ENCODE measurements at regions not wholly inside any gene's neighbourhood (a gene's known extent, or its start where the extent isn't known, plus 50 kb on each side); places are given as distances from the start of the nearest gene placed in this dataset.

DNA sequence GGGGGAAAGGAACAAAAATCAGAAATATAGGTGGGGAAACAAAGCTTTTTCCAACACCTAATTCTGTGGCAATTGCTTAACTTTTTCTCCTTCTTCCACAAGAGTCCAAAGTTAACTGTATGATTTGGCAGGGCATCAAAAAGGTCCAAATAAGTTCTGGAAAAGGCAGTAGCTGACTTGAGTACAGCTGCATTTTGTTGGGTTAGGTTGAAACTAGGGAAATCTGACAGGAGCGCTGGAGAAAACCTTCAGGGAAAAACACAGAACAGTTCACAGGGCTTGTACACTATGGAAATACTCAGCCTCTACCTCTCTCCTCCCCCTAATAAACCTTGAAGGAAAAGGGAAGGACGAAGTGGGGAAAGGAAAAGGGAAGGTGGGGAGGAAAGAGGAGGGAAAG is 438.6 kb downstream of the ZEB2 start:
- no peak overlapping the region for H2AFZ ChIP-seq (ENCODE audit: low read length)
- no peak overlapping the region for H3K4me3 ChIP-seq (ENCODE audit: low read length)

DNA sequence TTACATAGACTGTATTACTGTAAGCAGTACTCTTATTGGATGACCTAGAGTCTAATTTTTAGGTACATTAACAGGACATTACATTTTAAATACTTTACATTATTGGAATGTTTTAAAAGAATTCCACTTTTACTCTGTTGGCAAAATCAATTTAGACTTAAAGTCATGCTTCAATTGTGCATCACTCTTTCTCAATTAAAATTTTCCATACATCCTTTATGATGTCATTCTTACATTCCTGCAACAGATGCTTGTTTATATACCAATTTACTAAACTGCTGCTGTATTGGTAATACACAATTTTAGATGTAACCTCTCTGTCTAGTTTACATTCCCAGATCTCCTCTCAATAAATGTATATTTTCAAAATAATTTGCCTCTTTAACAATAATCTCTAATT is 440.1 kb downstream of the ZEB2 start:
- H3K36me3 ChIP-seq (ENCODE audit: insufficient read depth, low read length) = no peaks in the 10 kb centered on the region
- no peaks in the 10 kb centered on the region for H3K9me3 ChIP-seq (ENCODE audit: low read length)
- H4K20me1 ChIP-seq (ENCODE audit: insufficient read depth, low read depth, low read length) = no peaks in the 10 kb centered on the region
- H2AFZ ChIP-seq (ENCODE audit: low read length) = no peak overlapping the region
- H3K4me1 ChIP-seq (ENCODE audit: low read length) = peaks cover 7% of the 10 kb centered on the region
- H3K4me2 ChIP-seq (ENCODE audit: low read depth, low read length, poor library complexity, severe bottlenecking) = no peak overlapping the region
- no peak overlapping the region for H3K4me3 ChIP-seq (ENCODE audit: low read length)
- no peak for DNase-seq
- no peak overlapping the region for H3K9ac ChIP-seq (ENCODE audit: low read length)
- H3K27ac ChIP-seq (ENCODE audit: low read length) = no peak overlapping the region
- no peaks in the 10 kb centered on the region for H3K27me3 ChIP-seq (ENCODE audit: low read length)
- peaks cover 6% of the 10 kb centered on the region; the same call in 1 of the 2 replicates for H3K79me2 ChIP-seq (ENCODE audit: low read length)
- no peaks in the 10 kb centered on the region for H3K9me2 ChIP-seq (replicated peaks; ENCODE audit: insufficient read depth, low read length)

More for the DNA sequence above, 438.6 kb downstream of the ZEB2 start:
- Histone ChIP-seq H3K36me3 (ENCODE audit: insufficient read depth, low read length) (no peaks in the 10 kb centered on the region), H4K20me1 (ENCODE audit: insufficient read depth, low read depth, low read length) (no peaks in the 10 kb centered on the region), H3K4me2 (ENCODE audit: low read depth, low read length, poor library complexity, severe bottlenecking) (no peak overlapping the region), H3K9me3 (ENCODE audit: low read length) (no peaks in the 10 kb centered on the region), H3K27me3 (ENCODE audit: low read length) (no peaks in the 10 kb centered on the region), H3K9me2 (replicated peaks; ENCODE audit: insufficient read depth, low read length) (no peaks in the 10 kb centered on the region), H3K4me1 (ENCODE audit: low read length) (peaks cover 7% of the 10 kb centered on the region), H3K79me2 (ENCODE audit: low read length) (peaks cover 6% of the 10 kb centered on the region; the same call in 1 of the 2 replicates), H3K9ac (ENCODE audit: low read length) (no peak overlapping the region), H3K27ac (ENCODE audit: low read length) (no peak overlapping the region)
- no peak for DNase-seq

DNA sequence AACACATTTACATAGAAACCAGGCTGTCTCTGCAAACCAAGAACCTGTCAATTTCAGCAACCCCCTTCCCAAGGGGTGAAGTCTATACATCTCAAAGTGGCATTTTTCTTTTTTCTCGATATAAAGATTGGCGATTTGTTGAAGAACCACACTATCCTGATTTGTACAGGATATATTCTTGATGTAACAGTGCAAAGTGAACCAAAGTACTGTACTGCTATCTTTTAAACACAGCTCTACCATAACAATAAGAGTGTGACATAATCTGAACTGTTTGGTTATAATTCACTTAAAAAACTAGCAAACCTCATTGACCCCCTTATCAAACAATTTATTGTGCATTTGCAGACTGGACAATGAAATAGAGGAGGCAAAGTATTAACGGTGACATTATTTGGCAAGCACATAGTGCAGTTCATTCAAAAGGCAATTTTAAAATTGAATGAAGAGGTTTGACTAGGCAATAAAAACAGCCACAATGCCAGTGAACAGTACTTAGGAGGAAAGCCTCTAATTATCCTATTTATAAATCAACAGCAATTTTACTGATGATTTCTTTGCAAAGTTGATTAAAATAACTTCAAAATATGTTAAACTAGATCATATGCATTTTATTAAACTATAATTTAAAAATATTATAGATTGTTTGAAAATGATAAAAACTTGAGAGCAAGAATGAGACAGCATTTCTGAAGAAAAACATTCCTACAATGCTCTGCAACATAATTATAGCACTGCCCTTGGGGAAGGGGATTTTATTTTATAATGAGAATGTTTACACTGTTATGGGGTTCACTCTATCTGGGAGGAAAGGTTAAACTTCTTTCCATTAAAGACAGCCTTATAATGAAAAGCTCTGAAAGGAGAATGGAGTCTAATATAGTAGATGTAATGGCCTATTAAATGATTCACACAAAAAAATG is 440.9 kb downstream of the ZEB2 start:
- no peak overlapping the region for H3K4me2 ChIP-seq (ENCODE audit: low read depth, low read length, poor library complexity, severe bottlenecking)
- H2AFZ ChIP-seq (ENCODE audit: low read length) = no peak overlapping the region
- H3K79me2 ChIP-seq (ENCODE audit: low read length) = peaks cover 6% of the 10 kb centered on the region; the same call in 1 of the 2 replicates
- H3K27ac ChIP-seq (ENCODE audit: low read length) = no peak overlapping the region
- H3K4me1 ChIP-seq (ENCODE audit: low read length) = peaks cover 7% of the 10 kb centered on the region
- H3K4me3 ChIP-seq (ENCODE audit: low read length) = no peak overlapping the region
- DNase-seq = no peak
- no peaks in the 10 kb centered on the region for H4K20me1 ChIP-seq (ENCODE audit: insufficient read depth, low read depth, low read length)
- no peak overlapping the region for H3K9ac ChIP-seq (ENCODE audit: low read length)
- H3K36me3 ChIP-seq (ENCODE audit: insufficient read depth, low read length) = no peaks in the 10 kb centered on the region
- no peaks in the 10 kb centered on the region for H3K9me2 ChIP-seq (replicated peaks; ENCODE audit: insufficient read depth, low read length)
- H3K27me3 ChIP-seq (ENCODE audit: low read length) = no peaks in the 10 kb centered on the region
- no peaks in the 10 kb centered on the region for H3K9me3 ChIP-seq (ENCODE audit: low read length)

DNA sequence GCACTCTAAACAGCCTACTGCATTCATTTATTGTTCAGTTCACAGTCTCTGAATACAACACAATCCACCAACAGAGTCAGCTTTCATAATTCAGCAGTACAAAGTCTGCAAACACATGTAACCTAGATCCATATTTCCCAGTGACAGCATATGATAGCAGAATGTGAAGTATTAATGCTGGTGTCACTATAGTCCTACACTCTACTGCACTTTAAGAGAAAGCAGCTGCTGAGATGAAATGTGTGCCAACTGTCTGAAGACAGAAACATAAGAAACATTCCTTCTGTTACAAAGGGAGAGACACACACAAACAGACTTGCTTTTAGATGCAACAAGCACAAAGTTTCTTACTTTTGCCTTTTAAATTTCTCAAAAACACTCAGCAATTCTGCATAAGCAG is 441.8 kb downstream of the ZEB2 start:
- peaks cover 7% of the 10 kb centered on the region for H3K4me1 ChIP-seq (ENCODE audit: low read length)
- no peaks in the 10 kb centered on the region for H3K27me3 ChIP-seq (ENCODE audit: low read length)
- no peaks in the 10 kb centered on the region for H4K20me1 ChIP-seq (ENCODE audit: insufficient read depth, low read depth, low read length)
- H3K9me3 ChIP-seq (ENCODE audit: low read length) = no peaks in the 10 kb centered on the region
- DNase-seq = no peak
- no peak overlapping the region for H3K9ac ChIP-seq (ENCODE audit: low read length)
- peaks cover 6% of the 10 kb centered on the region; the same call in 1 of the 2 replicates for H3K79me2 ChIP-seq (ENCODE audit: low read length)
- no peak overlapping the region for H3K4me3 ChIP-seq (ENCODE audit: low read length)
- no peak overlapping the region for H3K4me2 ChIP-seq (ENCODE audit: low read depth, low read length, poor library complexity, severe bottlenecking)
- no peaks in the 10 kb centered on the region for H3K36me3 ChIP-seq (ENCODE audit: insufficient read depth, low read length)
- H3K27ac ChIP-seq (ENCODE audit: low read length) = no peak overlapping the region
- H2AFZ ChIP-seq (ENCODE audit: low read length) = peak overlapping the region; percentile 10; the same call in 1 of the 2 replicates
- no peaks in the 10 kb centered on the region for H3K9me2 ChIP-seq (replicated peaks; ENCODE audit: insufficient read depth, low read length)

DNA sequence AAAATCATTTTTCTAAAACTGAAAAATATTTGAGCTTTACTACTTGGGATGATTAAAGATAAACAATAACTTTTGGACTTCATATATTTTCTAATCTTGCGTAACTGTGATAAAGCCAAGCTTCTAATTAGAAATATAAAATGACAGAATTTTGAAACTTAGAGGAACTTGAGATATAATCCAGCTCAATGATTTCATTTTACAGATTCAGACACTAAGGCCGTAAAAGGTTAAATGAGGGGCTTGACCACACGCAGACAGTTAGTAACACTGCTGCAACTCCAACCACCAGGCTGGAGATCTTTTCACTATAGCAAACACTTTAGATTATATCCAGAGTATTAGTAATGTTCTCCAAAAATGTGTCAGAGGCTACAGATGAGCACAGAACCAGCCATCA is 445.5 kb downstream of the ZEB2 start:
- no peak overlapping the region for H2AFZ ChIP-seq (ENCODE audit: low read length)
- H3K36me3 ChIP-seq (ENCODE audit: insufficient read depth, low read length) = no peaks in the 10 kb centered on the region
- peaks cover 6% of the 10 kb centered on the region; the same call in 1 of the 2 replicates for H3K79me2 ChIP-seq (ENCODE audit: low read length)
- H3K9me2 ChIP-seq (replicated peaks; ENCODE audit: insufficient read depth, low read length) = no peaks in the 10 kb centered on the region
- H3K27ac ChIP-seq (ENCODE audit: low read length) = no peak overlapping the region
- no peak overlapping the region for H3K9ac ChIP-seq (ENCODE audit: low read length)
- DNase-seq = no peak
- H3K27me3 ChIP-seq (ENCODE audit: low read length) = no peaks in the 10 kb centered on the region
- peaks cover 7% of the 10 kb centered on the region for H3K4me1 ChIP-seq (ENCODE audit: low read length)
- no peaks in the 10 kb centered on the region for H3K9me3 ChIP-seq (ENCODE audit: low read length)
- no peak overlapping the region for H3K4me3 ChIP-seq (ENCODE audit: low read length)
- H3K4me2 ChIP-seq (ENCODE audit: low read depth, low read length, poor library complexity, severe bottlenecking) = no peak overlapping the region
- H4K20me1 ChIP-seq (ENCODE audit: insufficient read depth, low read depth, low read length) = no peaks in the 10 kb centered on the region

DNA sequence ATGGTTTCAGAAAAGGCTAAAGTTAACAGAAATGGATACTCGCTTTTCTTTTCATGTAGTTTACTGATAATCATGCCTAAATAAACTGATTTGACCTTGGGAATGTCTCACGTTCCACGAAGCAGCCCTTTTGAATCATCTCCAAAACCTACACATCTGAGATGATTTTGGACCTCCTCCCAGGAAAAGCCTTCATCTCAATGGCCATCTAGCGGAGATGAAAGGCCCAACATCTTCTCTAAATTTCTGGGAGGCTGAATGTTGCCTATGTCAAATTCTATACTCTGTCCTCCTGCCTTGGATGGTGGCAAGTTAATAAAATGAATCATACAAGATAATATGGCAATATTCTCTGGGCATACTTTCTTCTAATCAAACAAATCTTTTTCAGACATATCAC is 448.5 kb downstream of the ZEB2 start:
- no peaks in the 10 kb centered on the region for H3K79me2 ChIP-seq (ENCODE audit: low read length)
- H3K4me2 ChIP-seq (ENCODE audit: low read depth, low read length, poor library complexity, severe bottlenecking) = no peak overlapping the region
- no peak overlapping the region for H2AFZ ChIP-seq (ENCODE audit: low read length)
- no peaks in the 10 kb centered on the region for H4K20me1 ChIP-seq (ENCODE audit: insufficient read depth, low read depth, low read length)
- no peaks in the 10 kb centered on the region for H3K4me1 ChIP-seq (ENCODE audit: low read length)
- no peaks in the 10 kb centered on the region; the same call in 1 of the 2 replicates for H3K36me3 ChIP-seq (ENCODE audit: insufficient read depth, low read length)
- H3K9me2 ChIP-seq (replicated peaks; ENCODE audit: insufficient read depth, low read length) = no peaks in the 10 kb centered on the region
- H3K27ac ChIP-seq (ENCODE audit: low read length) = no peak overlapping the region
- no peak overlapping the region for H3K9ac ChIP-seq (ENCODE audit: low read length)
- no peaks in the 10 kb centered on the region for H3K9me3 ChIP-seq (ENCODE audit: low read length)
- no peak for DNase-seq
- H3K4me3 ChIP-seq (ENCODE audit: low read length) = no peak overlapping the region
- H3K27me3 ChIP-seq (ENCODE audit: low read length) = no peaks in the 10 kb centered on the region

DNA sequence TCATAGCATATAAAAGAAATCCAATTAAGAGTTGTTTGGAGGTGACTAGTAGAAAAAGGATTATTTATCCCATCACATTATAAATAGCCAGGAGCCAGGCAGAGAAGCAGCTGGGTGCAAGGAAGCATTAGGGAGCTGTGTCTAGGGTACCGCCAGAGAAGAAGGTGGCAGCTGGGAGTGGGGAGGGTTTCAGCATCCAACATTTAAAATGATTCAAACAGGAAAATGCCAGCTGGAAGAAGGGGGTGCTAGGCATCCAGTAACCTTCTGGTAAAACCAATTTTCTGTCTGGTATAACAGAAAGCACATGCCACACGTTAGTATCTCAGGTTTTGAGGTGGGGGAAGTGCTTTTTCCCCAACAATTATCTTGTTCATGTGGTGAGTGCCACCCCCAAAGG is 452.4 kb downstream of the ZEB2 start:
- Histone ChIP-seq H3K4me1 (ENCODE audit: low read length) (no peaks in the 10 kb centered on the region), H3K27ac (ENCODE audit: low read length) (no peak overlapping the region), H3K9ac (ENCODE audit: low read length) (no peak overlapping the region), H4K20me1 (ENCODE audit: insufficient read depth, low read depth, low read length) (no peaks in the 10 kb centered on the region), H3K9me2 (replicated peaks; ENCODE audit: insufficient read depth, low read length) (no peaks in the 10 kb centered on the region; the same call in 1 of the 2 replicates), H3K36me3 (ENCODE audit: insufficient read depth, low read length) (no peaks in the 10 kb centered on the region; the same call in 1 of the 2 replicates), H3K27me3 (ENCODE audit: low read length) (no peaks in the 10 kb centered on the region), H3K79me2 (ENCODE audit: low read length) (no peaks in the 10 kb centered on the region), H3K4me2 (ENCODE audit: low read depth, low read length, poor library complexity, severe bottlenecking) (no peak overlapping the region), H3K4me3 (ENCODE audit: low read length) (no peak overlapping the region), H2AFZ (ENCODE audit: low read length) (no peak overlapping the region), H3K9me3 (ENCODE audit: low read length) (no peaks in the 10 kb centered on the region)
- DNase-seq = no peak

DNA sequence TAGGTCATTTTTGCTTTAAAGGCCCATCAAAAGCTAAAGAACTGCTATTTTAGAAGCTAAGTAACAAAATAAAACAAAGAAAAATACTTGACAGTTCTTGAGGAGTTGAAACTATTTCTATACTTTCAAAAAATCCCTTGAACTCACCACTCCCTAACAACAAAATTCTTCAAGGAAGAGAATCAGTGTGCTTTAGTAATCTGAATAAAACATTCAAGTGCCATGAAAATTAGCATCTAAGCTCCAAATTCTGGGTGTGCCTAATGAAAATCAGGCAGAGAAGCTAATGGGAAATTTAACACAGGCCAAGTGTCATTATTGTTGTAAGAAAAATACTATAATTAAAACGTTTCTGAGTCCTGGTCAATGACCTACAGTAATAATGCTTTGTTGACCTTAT is 456.3 kb downstream of the ZEB2 start:
- no peaks in the 10 kb centered on the region for H3K27me3 ChIP-seq (ENCODE audit: low read length)
- no peak overlapping the region for H3K4me3 ChIP-seq (ENCODE audit: low read length)
- H3K9me2 ChIP-seq (replicated peaks; ENCODE audit: insufficient read depth, low read length) = no peaks in the 10 kb centered on the region; the same call in 1 of the 2 replicates
- no peaks in the 10 kb centered on the region; the same call in 1 of the 2 replicates for H3K36me3 ChIP-seq (ENCODE audit: insufficient read depth, low read length)
- H3K4me1 ChIP-seq (ENCODE audit: low read length) = no peaks in the 10 kb centered on the region
- DNase-seq = no peak
- H4K20me1 ChIP-seq (ENCODE audit: insufficient read depth, low read depth, low read length) = no peaks in the 10 kb centered on the region
- no peak overlapping the region for H2AFZ ChIP-seq (ENCODE audit: low read length)
- H3K79me2 ChIP-seq (ENCODE audit: low read length) = no peaks in the 10 kb centered on the region
- H3K4me2 ChIP-seq (ENCODE audit: low read depth, low read length, poor library complexity, severe bottlenecking) = no peak overlapping the region
- no peaks in the 10 kb centered on the region for H3K9me3 ChIP-seq (ENCODE audit: low read length)
- no peak overlapping the region for H3K9ac ChIP-seq (ENCODE audit: low read length)
- H3K27ac ChIP-seq (ENCODE audit: low read length) = no peak overlapping the region
